DOHH2 (cell line): ENCODE measurements at regions not wholly inside any gene's neighbourhood (a gene's known extent, or its start where the extent isn't known, plus 50 kb on each side); places are given as distances from the start of the nearest gene placed in this dataset.

Experiments
- H3F3A ChIP-seq: fragments of 200-600 bp; sonication (generic), shearing (Covaris generic); 2 replicates; pipeline ENCODE4 v1.6.0; 2016; ENCODE audit warnings: antibody characterized with exemption, mild to moderate bottlenecking; ENCODE audit not compliant: control insufficient read depth, insufficient read depth
- H3K27ac ChIP-seq: fragments of 200-600 bp; sonication (generic); 2 replicates; pipeline ENCODE4 v1.5.1; 2014; ENCODE audit warnings: low read depth, mild to moderate bottlenecking, low read length, moderate library complexity
- H3K27me3 ChIP-seq: fragments of 200-600 bp; sonication (generic); 2 replicates; pipeline ENCODE4 v1.6.1; 2014; ENCODE audit warnings: mild to moderate bottlenecking, low read length, mixed read lengths; ENCODE audit not compliant: control insufficient read depth
- H3K36me3 ChIP-seq: fragments of 200-600 bp; sonication (generic); 2 replicates; pipeline ENCODE4 v1.6.1; 2014; ENCODE audit warnings: mild to moderate bottlenecking, low read length, moderate library complexity, mixed read lengths; ENCODE audit not compliant: control insufficient read depth
- H3K4me1 ChIP-seq: fragments of 200-600 bp; sonication (generic); 2 replicates; pipeline ENCODE4 v1.6.1; 2014; ENCODE audit warnings: mild to moderate bottlenecking, low read length, mixed read lengths; ENCODE audit not compliant: control insufficient read depth
- H3K4me2 ChIP-seq: fragments of 200-600 bp; sonication (generic); 2 replicates; pipeline ENCODE4 v1.6.0; 2014; ENCODE audit warnings: mild to moderate bottlenecking, low read length, moderate library complexity
- H3K4me3 ChIP-seq: fragments of 200-600 bp; sonication (generic); 2 replicates; pipeline ENCODE4 v1.5.1; 2014; ENCODE audit warnings: mild to moderate bottlenecking, low read length, mixed read lengths
- H3K79me2 ChIP-seq: fragments of 200-600 bp; sonication (generic); 2 replicates; pipeline ENCODE4 v1.6.1; 2014; ENCODE audit warnings: mild to moderate bottlenecking, low read length, mixed read lengths; ENCODE audit not compliant: control insufficient read depth
- H3K9me2 ChIP-seq: fragments of 200-600 bp; sonication (generic); replicated peaks from 2 replicates; pipeline ENCODE4 v1.6.1; 2014; ENCODE audit warnings: mild to moderate bottlenecking, low read length, mixed read lengths; ENCODE audit not compliant: control insufficient read depth
- H3K9me3 ChIP-seq: fragments of 200-600 bp; sonication (generic); 2 replicates; pipeline ENCODE4 v1.6.1; 2014; ENCODE audit warnings: antibody characterized with exemption, low read length, mixed read lengths; ENCODE audit not compliant: control insufficient read depth, insufficient read depth
- H4K20me1 ChIP-seq: fragments of 200-600 bp; sonication (generic); 2 replicates; pipeline ENCODE4 v1.6.0; 2014; ENCODE audit warnings: low read depth, mild to moderate bottlenecking, antibody characterized with exemption, low read length, moderate library complexity; ENCODE audit not compliant: control insufficient read depth, insufficient read depth
- CTCF ChIP-seq: fragments of 200-600 bp; sonication (generic); IDR thresholded peaks from one replicate; pipeline ENCODE4 v1.5.1; 2014; ENCODE audit warnings: antibody characterized with exemption, mild to moderate bottlenecking, low read depth, low read length; ENCODE audit not compliant: poor library complexity, severe bottlenecking
- EZH2phosphoT487 ChIP-seq: fragments of 200-600 bp; sonication (generic); IDR thresholded peaks from 2 replicates; pipeline ENCODE4 v1.6.1; 2017; ENCODE audit warnings: borderline replicate concordance, mild to moderate bottlenecking, antibody characterized with exemption, low read length, moderate library complexity, mixed read lengths

DNA sequence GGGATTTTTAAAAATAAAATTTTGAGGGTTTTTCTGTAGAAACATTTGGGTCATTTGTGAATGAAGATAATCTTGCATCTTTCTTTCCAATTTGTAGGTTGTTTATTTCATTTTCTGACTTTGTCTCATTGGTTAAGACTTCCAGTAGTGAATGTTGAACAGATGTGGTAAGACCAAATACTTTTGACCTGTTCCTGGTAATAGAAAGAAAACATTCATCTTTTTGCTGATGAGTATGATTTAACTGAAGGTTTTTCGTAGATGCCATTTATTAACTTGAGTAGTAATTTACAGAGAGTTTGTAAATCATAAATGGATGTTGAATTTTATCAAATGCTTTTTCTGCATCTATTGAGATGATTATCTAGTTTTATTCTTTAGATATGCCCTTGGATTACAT is 416.1 kb upstream of the CITED2 start:
- H3K9me2 ChIP-seq: no peaks in the 10 kb centered on the region
- H3K36me3 ChIP-seq: no peaks in the 10 kb centered on the region
- H3K4me1 ChIP-seq: no peaks in the 10 kb centered on the region
- no peaks in the 10 kb centered on the region for H3K27me3 ChIP-seq
- H3K4me3 ChIP-seq: no peak overlapping the region
- no peaks in the 10 kb centered on the region for H3K79me2 ChIP-seq
- no peaks in the 10 kb centered on the region for H3K9me3 ChIP-seq
- no peaks in the 10 kb centered on the region for H4K20me1 ChIP-seq
- TF ChIP-seq EZH2phosphoT487 (no peak), CTCF (no peak)
- H3K27ac ChIP-seq: no peak overlapping the region
- H3F3A ChIP-seq: no peaks in the 10 kb centered on the region
- H3K4me2 ChIP-seq: no peak overlapping the region

- Histone ChIP-seq H3F3A (no peaks in the 10 kb centered on the region), H3K9me3 (no peaks in the 10 kb centered on the region), H3K4me1 (no peaks in the 10 kb centered on the region), H3K4me3 (no peak overlapping the region), H3K27ac (no peak overlapping the region), H3K4me2 (no peak overlapping the region), H3K9me2 (no peaks in the 10 kb centered on the region), H3K79me2 (no peaks in the 10 kb centered on the region), H3K27me3 (no peaks in the 10 kb centered on the region), H4K20me1 (no peaks in the 10 kb centered on the region), H3K36me3 (no peaks in the 10 kb centered on the region)
- TF ChIP-seq EZH2phosphoT487 (no peak), CTCF (no peak)
These were observed 409.8 kb upstream of the CITED2 start for GRCh38 chr6:139784222-139784769.

- Histone ChIP-seq H3K4me2 (no peak overlapping the region), H3K4me3 (no peak overlapping the region), H3F3A (no peaks in the 10 kb centered on the region), H3K4me1 (no peaks in the 10 kb centered on the region), H3K79me2 (no peaks in the 10 kb centered on the region), H3K36me3 (no peaks in the 10 kb centered on the region), H3K9me2 (no peaks in the 10 kb centered on the region), H3K9me3 (no peaks in the 10 kb centered on the region), H3K27me3 (no peaks in the 10 kb centered on the region), H3K27ac (no peak overlapping the region), H4K20me1 (no peaks in the 10 kb centered on the region)
- TF ChIP-seq EZH2phosphoT487: no peak
- TF ChIP-seq CTCF: no peak
These were observed 405.7 kb upstream of the CITED2 start for GRCh38 chr6:139779988-139780774.
